ENCODE measurements at regions not wholly inside any gene's neighbourhood (a gene's known extent, or its start where the extent isn't known, plus 50 kb on each side); places are given as distances from the start of the nearest gene placed in this dataset.

DNA sequence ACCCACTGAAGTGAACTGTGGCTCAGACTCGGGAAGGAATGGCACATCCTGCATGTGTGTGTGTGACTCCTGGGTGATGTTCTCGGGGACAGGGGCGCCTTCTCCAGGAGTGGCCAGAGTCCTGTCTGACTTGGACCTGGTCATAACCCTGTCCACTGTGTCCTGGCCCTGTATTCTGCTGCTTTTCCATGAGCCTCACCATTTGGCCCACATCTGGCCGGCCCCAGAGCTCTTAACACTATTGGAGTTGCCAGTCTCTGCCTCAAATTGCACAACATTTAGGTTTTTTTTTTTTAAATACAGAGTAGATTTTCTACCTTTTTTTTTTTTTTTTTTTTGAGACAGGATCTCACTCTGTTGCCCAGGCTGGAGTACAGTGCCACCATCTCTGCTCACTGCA, 278.3 kb upstream of the TUT7 start:
- Histone ChIP-seq H3K9me2 (ENCODE audit: low read depth, low read length) (no peaks in the 10 kb centered on the region), H3K4me3 (ENCODE audit: low read depth, low read length, poor library complexity, severe bottlenecking) (no peak overlapping the region), H3K4me1 (ENCODE audit: insufficient read depth, low read length, severe bottlenecking) (no peaks in the 10 kb centered on the region), H3K9me3 (ENCODE audit: low read length) (no peaks in the 10 kb centered on the region), H3K27ac (ENCODE audit: low read depth, low read length, poor library complexity, severe bottlenecking) (no peak overlapping the region), H3F3A (ENCODE audit: insufficient read depth, low read length) (no peaks in the 10 kb centered on the region), H4K20me1 (ENCODE audit: insufficient read depth, low read length) (no peaks in the 10 kb centered on the region), H3K4me2 (ENCODE audit: low read length) (no peak overlapping the region), H3K9ac (ENCODE audit: low read length) (no peak overlapping the region), H2AFZ (ENCODE audit: low read length) (no peak overlapping the region), H3K36me3 (ENCODE audit: insufficient read depth, low read length) (no peaks in the 10 kb centered on the region), H3K27me3 (ENCODE audit: insufficient read depth, low read length) (no peaks in the 10 kb centered on the region), H3K79me2 (ENCODE audit: insufficient read depth, low read length) (no peaks in the 10 kb centered on the region)
- TF ChIP-seq, protein P1, sequence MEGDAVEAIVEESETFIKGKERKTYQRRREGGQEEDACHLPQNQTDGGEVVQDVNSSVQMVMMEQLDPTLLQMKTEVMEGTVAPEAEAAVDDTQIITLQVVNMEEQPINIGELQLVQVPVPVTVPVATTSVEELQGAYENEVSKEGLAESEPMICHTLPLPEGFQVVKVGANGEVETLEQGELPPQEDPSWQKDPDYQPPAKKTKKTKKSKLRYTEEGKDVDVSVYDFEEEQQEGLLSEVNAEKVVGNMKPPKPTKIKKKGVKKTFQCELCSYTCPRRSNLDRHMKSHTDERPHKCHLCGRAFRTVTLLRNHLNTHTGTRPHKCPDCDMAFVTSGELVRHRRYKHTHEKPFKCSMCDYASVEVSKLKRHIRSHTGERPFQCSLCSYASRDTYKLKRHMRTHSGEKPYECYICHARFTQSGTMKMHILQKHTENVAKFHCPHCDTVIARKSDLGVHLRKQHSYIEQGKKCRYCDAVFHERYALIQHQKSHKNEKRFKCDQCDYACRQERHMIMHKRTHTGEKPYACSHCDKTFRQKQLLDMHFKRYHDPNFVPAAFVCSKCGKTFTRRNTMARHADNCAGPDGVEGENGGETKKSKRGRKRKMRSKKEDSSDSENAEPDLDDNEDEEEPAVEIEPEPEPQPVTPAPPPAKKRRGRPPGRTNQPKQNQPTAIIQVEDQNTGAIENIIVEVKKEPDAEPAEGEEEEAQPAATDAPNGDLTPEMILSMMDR (IDR thresholded peaks at IDR 0.05; ENCODE audit: low read length) = no peak
- no peak for TF ChIP-seq EZH2 (IDR thresholded peaks at IDR 0.05; ENCODE audit: borderline replicate concordance, low read length)

DNA sequence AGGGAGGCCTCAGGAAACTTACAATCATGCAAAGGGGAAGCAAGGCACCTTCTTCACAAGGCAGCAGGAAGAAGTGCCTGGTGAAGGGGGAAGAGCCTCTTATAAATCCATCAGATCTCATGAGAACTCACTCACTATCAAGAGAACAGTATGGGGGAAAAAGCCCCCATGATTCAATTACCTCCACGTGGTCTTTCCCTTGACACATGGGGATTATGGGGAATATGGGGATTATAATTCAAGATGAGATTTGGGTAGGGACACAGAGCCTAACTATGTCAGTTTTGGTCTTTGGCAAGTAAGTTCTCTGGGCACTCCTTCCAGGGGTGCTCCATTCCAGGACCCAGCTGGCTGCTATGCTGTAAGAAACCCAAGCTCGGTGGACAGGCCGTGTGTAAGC, 275.3 kb upstream of the TUT7 start:
- no peaks in the 10 kb centered on the region for H3K27me3 ChIP-seq (ENCODE audit: insufficient read depth, low read length)
- H3K36me3 ChIP-seq (ENCODE audit: insufficient read depth, low read length) = no peaks in the 10 kb centered on the region
- H3K9ac ChIP-seq (ENCODE audit: low read length) = no peak overlapping the region
- H3K27ac ChIP-seq (ENCODE audit: low read depth, low read length, poor library complexity, severe bottlenecking) = no peak overlapping the region
- no peaks in the 10 kb centered on the region for H3K9me2 ChIP-seq (ENCODE audit: low read depth, low read length)
- H3K4me2 ChIP-seq (ENCODE audit: low read length) = no peak overlapping the region
- no peak overlapping the region for H3K4me3 ChIP-seq (ENCODE audit: low read depth, low read length, poor library complexity, severe bottlenecking)
- H3K4me1 ChIP-seq (ENCODE audit: insufficient read depth, low read length, severe bottlenecking) = no peaks in the 10 kb centered on the region
- no peaks in the 10 kb centered on the region for H3K9me3 ChIP-seq (ENCODE audit: low read length)
- no peaks in the 10 kb centered on the region for H3K79me2 ChIP-seq (ENCODE audit: insufficient read depth, low read length)
- no peaks in the 10 kb centered on the region for H4K20me1 ChIP-seq (ENCODE audit: insufficient read depth, low read length)
- H3F3A ChIP-seq (ENCODE audit: insufficient read depth, low read length) = no peaks in the 10 kb centered on the region
- H2AFZ ChIP-seq (ENCODE audit: low read length) = no peak overlapping the region
- no peak for TF ChIP-seq EZH2 (IDR thresholded peaks at IDR 0.05; ENCODE audit: borderline replicate concordance, low read length)
- TF ChIP-seq, protein P1 (IDR thresholded peaks at IDR 0.05; ENCODE audit: low read length) = no peak

DNA sequence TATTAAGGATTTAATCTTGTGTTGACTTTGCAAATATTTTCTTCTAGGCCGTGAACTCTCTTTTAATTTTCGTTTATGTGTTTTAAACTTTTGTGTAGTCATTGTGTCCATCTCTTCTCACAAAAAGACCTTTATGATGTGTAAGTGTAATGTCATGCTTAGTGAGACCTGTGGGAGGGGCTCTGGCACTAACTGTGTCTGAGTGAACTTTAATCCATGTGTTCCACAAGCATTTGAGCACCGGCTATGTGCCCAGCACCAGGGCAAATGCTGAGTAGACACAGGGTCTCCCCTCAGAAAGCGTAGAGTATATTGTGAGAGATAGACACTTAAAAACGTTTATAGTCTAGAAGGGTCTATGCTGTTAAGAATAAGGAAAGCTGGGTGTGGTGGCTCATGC, 272.6 kb upstream of the TUT7 start:
- Histone ChIP-seq H4K20me1 (ENCODE audit: insufficient read depth, low read length) (no peaks in the 10 kb centered on the region), H3K36me3 (ENCODE audit: insufficient read depth, low read length) (no peaks in the 10 kb centered on the region), H3K27ac (ENCODE audit: low read depth, low read length, poor library complexity, severe bottlenecking) (no peak overlapping the region), H3F3A (ENCODE audit: insufficient read depth, low read length) (no peaks in the 10 kb centered on the region), H3K27me3 (ENCODE audit: insufficient read depth, low read length) (no peaks in the 10 kb centered on the region), H3K4me1 (ENCODE audit: insufficient read depth, low read length, severe bottlenecking) (no peaks in the 10 kb centered on the region), H3K9me3 (ENCODE audit: low read length) (no peaks in the 10 kb centered on the region), H3K9ac (ENCODE audit: low read length) (no peak overlapping the region), H3K79me2 (ENCODE audit: insufficient read depth, low read length) (no peaks in the 10 kb centered on the region), H2AFZ (ENCODE audit: low read length) (no peak overlapping the region), H3K9me2 (ENCODE audit: low read depth, low read length) (no peaks in the 10 kb centered on the region), H3K4me2 (ENCODE audit: low read length) (no peak overlapping the region), H3K4me3 (ENCODE audit: low read depth, low read length, poor library complexity, severe bottlenecking) (no peak overlapping the region)
- TF ChIP-seq, protein P1 (IDR thresholded peaks at IDR 0.05; ENCODE audit: low read length) = no peak
- no peak for TF ChIP-seq EZH2 (IDR thresholded peaks at IDR 0.05; ENCODE audit: borderline replicate concordance, low read length)

All from OCI-LY1 (cell line).